ENCODE measurements at regions not wholly inside any gene's neighbourhood (a gene's known extent, or its start where the extent isn't known, plus 50 kb on each side); places are given as distances from the start of the nearest gene placed in this dataset.

- DNase-seq = no peak
These were observed 1451.2 kb downstream of the BRD1 start for GRCh38 chr22:48376428-48376827.

- DNase-seq = no peak
These were observed 1454.0 kb downstream of the BRD1 start for GRCh38 chr22:48373626-48374173.

- DNase-seq = no peak
These were observed 1455.3 kb downstream of the BRD1 start for GRCh38 chr22:48372390-48372789.

- DNase-seq = no peak
These were observed 1456.3 kb downstream of the BRD1 start for GRCh38 chr22:48371391-48371790.

- no peak for DNase-seq
These were observed 1457.0 kb downstream of the BRD1 start for GRCh38 chr22:48370508-48371325.

GRCh38 chr22:48369789-48370507, 1457.7 kb downstream of the BRD1 start:
- no peak for DNase-seq

- DNase-seq = no peak
These were observed 1458.6 kb downstream of the BRD1 start for GRCh38 chr22:48368975-48369525.

- DNase-seq = no peak
These were observed 1459.9 kb downstream of the BRD1 start for GRCh38 chr22:48367731-48368130.

GRCh38 chr22:48366591-48366990, 1461.1 kb downstream of the BRD1 start:
- DNase-seq = no peak

- no peak for DNase-seq
These were observed 1461.6 kb downstream of the BRD1 start for GRCh38 chr22:48366056-48366455.

GRCh38 chr22:48365386-48365785, 1462.3 kb downstream of the BRD1 start:
- DNase-seq = no peak

GRCh38 chr22:48362721-48363404, 1464.8 kb downstream of the BRD1 start:
- no peak for DNase-seq

GRCh38 chr22:48361099-48361639, 1466.5 kb downstream of the BRD1 start:
- DNase-seq = no peak

GRCh38 chr22:48359613-48359965, 1468.1 kb downstream of the BRD1 start:
- no peak for DNase-seq

GRCh38 chr22:48358886-48359612, 1468.6 kb downstream of the BRD1 start:
- DNase-seq = no peak

- no peak for DNase-seq
These were observed 1469.7 kb downstream of the BRD1 start for GRCh38 chr22:48357961-48358360.

- DNase-seq = no peak
These were observed 1470.5 kb downstream of the BRD1 start for GRCh38 chr22:48357196-48357595.

- no peak for DNase-seq
These were observed 1470.9 kb downstream of the BRD1 start for GRCh38 chr22:48356731-48357130.

GRCh38 chr22:48354096-48354495, 1473.6 kb downstream of the BRD1 start:
- DNase-seq = no peak

- DNase-seq = no peak
These were observed 1474.3 kb downstream of the BRD1 start for GRCh38 chr22:48353116-48353947.

Measured in hematopoietic multipotent progenitor cell treated with erythropoietin and hydrocortisone succinate and interleukin-3 and kit ligand, for 4 days (in vitro differentiated cells).